K562 (cell line): ENCODE measurements at regions not wholly inside any gene's neighbourhood (a gene's known extent, or its start where the extent isn't known, plus 50 kb on each side); places are given as distances from the start of the nearest gene placed in this dataset.

Experiments used
- ATAC-seq: fragments of 200-7000 bp; cut with Tn5 transposase; 3 replicates; pipeline ENCODE4 v1.9.1; 2020; ENCODE audit warnings: moderate library complexity
- BruUV-seq: library from RNA; stranded (reverse); fragments of 400-500 nt; replicated peaks from 2 replicates; lab custom pipeline; 2021; lab: Mats Ljungman, UMichigan
- CTCF ChIA-PET: fragments of 300-600 bp; formaldehyde crosslinking; extraction: SDS; loops from one replicate; lab custom pipeline; 2021; ENCODE audit warnings: low intra/inter-chr PET ratio; lab: Yijun Ruan, JAX
- POLR2A ChIA-PET: fragments of 300-600, 350-650 bp; sonication (Branson Sonifier 250); formaldehyde crosslinking; extraction: SDS; loops from one replicate; lab custom pipeline; 2021; ENCODE audit warnings: antibody characterized with exemption, inconsistent platforms; lab: Yijun Ruan, JAX
- DNase-seq, 4 experiments: peaks; one replicate each; pipeline versions ENCODE4 v3.0.0 to v3.0.0-alpha.2; 2011 to 2018; ENCODE audit warnings: low spot score in 3 of 4, mixed read lengths in 3 of 4; ENCODE audit errors: extremely low read depth in 1 of 4
- FAIRE-seq: peaks from 2 replicates; lab custom pipeline; 2011; peaks lifted over from hg19 to GRCh38; lab: Jason Lieb, UNC
- H2AFZ ChIP-seq: 2 replicates; pipeline ENCODE4 v1.6.0; 2011; ENCODE audit warnings: low read depth, low read length, control low read depth, inconsistent platforms
- H3K27ac ChIP-seq: fragments of 200-600 bp; 3 replicates; pipeline ENCODE4 v1.8.0; 2011; ENCODE audit warnings: low read depth, mild to moderate bottlenecking, control low read depth, inconsistent platforms, low read length, moderate library complexity, mixed read lengths; ENCODE audit errors: extremely low read depth
- H3K27me3 ChIP-seq, 2 experiments: fragments of 300-600 bp in 1 of 2; 2 replicates in 1 of 2; 3 replicates in 1 of 2; pipeline versions ENCODE4 v1.6.0 to v1.8.0; 2011; ENCODE audit warnings: inconsistent platforms in 2 of 2, low read length in 2 of 2, mild to moderate bottlenecking in 1 of 2, mixed read lengths in 1 of 2, moderate library complexity in 1 of 2; ENCODE audit not compliant: control insufficient read depth in 2 of 2, insufficient read depth in 2 of 2
- H3K36me3 ChIP-seq: fragments of 300-600 bp; 3 replicates; pipeline ENCODE4 v1.8.0; 2011; ENCODE audit warnings: mild to moderate bottlenecking, low read length, inconsistent platforms; ENCODE audit not compliant: control insufficient read depth, insufficient read depth
- H3K4me1 ChIP-seq, 2 experiments: fragments of 200-600 bp in 1 of 2; replicated peaks in 1 of 2; 2 replicates in 1 of 2; 3 replicates in 1 of 2; pipeline versions ENCODE4 v1.5.1 to v1.8.0; 2011; ENCODE audit warnings: inconsistent platforms in 2 of 2, low read length in 2 of 2, mild to moderate bottlenecking in 1 of 2, mixed read lengths in 1 of 2, moderate library complexity in 1 of 2; ENCODE audit not compliant: control insufficient read depth in 2 of 2, insufficient read depth in 2 of 2
- H3K4me2 ChIP-seq: 2 replicates; pipeline ENCODE4 v1.6.1; 2011; ENCODE audit warnings: low read length, control low read depth, inconsistent platforms, mixed read lengths; ENCODE audit not compliant: insufficient read depth
- H3K4me3 ChIP-seq: fragments of 200-600 bp; sonication (generic), shearing (Covaris generic); 2 replicates; pipeline ENCODE4 v1.5.1; 2016; ENCODE audit warnings: control low read depth, inconsistent platforms
- H3K79me2 ChIP-seq: fragments of 200-600 bp; 3 replicates; pipeline ENCODE4 v1.8.0; 2011; ENCODE audit warnings: low read length, inconsistent platforms; ENCODE audit not compliant: control insufficient read depth, insufficient read depth
- H3K9ac ChIP-seq, 2 experiments: 2 replicates each; pipeline versions ENCODE4 v1.6.0 to v1.6.1; 2011; ENCODE audit warnings: low read depth in 2 of 2, low read length in 2 of 2, control low read depth in 1 of 2, inconsistent platforms in 1 of 2, mild to moderate bottlenecking in 1 of 2, mixed read lengths in 1 of 2; ENCODE audit not compliant: insufficient read depth in 1 of 2
- H3K9me1 ChIP-seq: one replicate; pipeline ENCODE4 v1.6.0; 2011; ENCODE audit warnings: inconsistent platforms, mild to moderate bottlenecking, low read length, moderate library complexity; ENCODE audit not compliant: control insufficient read depth, insufficient read depth
- H3K9me3 ChIP-seq: replicated peaks from 2 replicates; pipeline ENCODE4 v1.5.1; 2011; ENCODE audit warnings: low read depth, low read length, inconsistent platforms; ENCODE audit not compliant: control insufficient read depth, insufficient read depth
- H4K20me1 ChIP-seq: replicated peaks from 2 replicates; pipeline ENCODE4 v1.6.1; 2011; ENCODE audit warnings: low read length, inconsistent platforms, mixed read lengths; ENCODE audit not compliant: control insufficient read depth, insufficient read depth
- BCOR ChIP-seq: fragments of 450-650 bp; IDR thresholded peaks from 2 replicates; pipeline ENCODE4 v1.6.1; 2016
- CREB5 ChIP-seq: fragments of 250-450 bp; sonication (Bioruptor Pico); IDR thresholded peaks from 2 replicates; pipeline ENCODE4 v1.5.0; 2020; ENCODE audit warnings: mild to moderate bottlenecking
- GABPA ChIP-seq: fragments of 200-800 bp; sonication (Bioruptor generic); conservative IDR thresholded peaks from 2 replicates; pipeline ENCODE4 v1.6.1; 2016; ENCODE audit warnings: low read depth, missing genetic modification characterization, missing compliant biosample characterization
- GTF3C2 ChIP-seq: IDR thresholded peaks from 3 replicates; pipeline ENCODE4 v1.6.1; 2011; ENCODE audit warnings: borderline replicate concordance, mild to moderate bottlenecking, moderate library complexity; ENCODE audit not compliant: insufficient read length; ENCODE audit errors: extremely low read depth
- KLF10 ChIP-seq: fragments of 250-450 bp; sonication (Bioruptor Pico); IDR thresholded peaks from 2 replicates; pipeline ENCODE4 v1.6.1; 2021; ENCODE audit warnings: matching md5 sums
- MNT ChIP-seq, 2 experiments: fragments of 450-650 bp; conservative IDR thresholded peaks; 2 replicates each; pipeline ENCODE4 v1.6.1; 2017; ENCODE audit warnings: mild to moderate bottlenecking in 2 of 2, moderate library complexity in 2 of 2
- PBX2 ChIP-seq, 2 experiments: IDR thresholded peaks in 1 of 2; conservative IDR thresholded peaks in 1 of 2; 2 replicates each; pipeline ENCODE4 v1.6.1; 2016; ENCODE audit warnings: low read depth in 2 of 2, mild to moderate bottlenecking in 1 of 2, missing compliant biosample characterization in 1 of 2, missing genetic modification characterization in 1 of 2, moderate library complexity in 1 of 2
- PML ChIP-seq: IDR thresholded peaks from 2 replicates; pipeline ENCODE4 v1.6.1; 2012; ENCODE audit warnings: low read length, inconsistent platforms
- RHOXF2B ChIP-seq: fragments of 250-450 bp; sonication (Bioruptor Pico); conservative IDR thresholded peaks from 2 replicates; pipeline ENCODE4 v1.5.1; 2021
- SNAPC5 ChIP-seq: fragments of 250-450 bp; sonication (Bioruptor Pico); IDR thresholded peaks from 2 replicates; pipeline ENCODE4 v1.8.0; 2021; ENCODE audit warnings: moderate library complexity, mild to moderate bottlenecking, inconsistent platforms
- SOX6 ChIP-seq: fragments of 450-650 bp; IDR thresholded peaks from 2 replicates; pipeline ENCODE4 v1.6.1; 2014; ENCODE audit warnings: mild to moderate bottlenecking
- SP2 ChIP-seq: IDR thresholded peaks from 2 replicates; pipeline ENCODE4 v1.6.1; 2011; ENCODE audit warnings: mild to moderate bottlenecking, low read depth, low read length, moderate library complexity; ENCODE audit not compliant: poor library complexity, severe bottlenecking; ENCODE audit errors: extremely low read depth
- ZNF232 ChIP-seq: sonication (generic); formaldehyde crosslinking; IDR thresholded peaks from 2 replicates; pipeline ENCODE4 v1.8.0; 2022; ENCODE audit warnings: mild to moderate bottlenecking, missing genetic modification reagents
- ZNF561 ChIP-seq: fragments of 450-650 bp; formaldehyde crosslinking; conservative IDR thresholded peaks from 2 replicates; pipeline ENCODE4 v1.4.0; 2020; ENCODE audit warnings: mild to moderate bottlenecking, moderate library complexity
- ZNF584 ChIP-seq: fragments of 200-800 bp; sonication (Bioruptor generic); IDR thresholded peaks from 2 replicates; pipeline ENCODE4 v1.6.1; 2016; ENCODE audit warnings: low read depth, mild to moderate bottlenecking, missing genetic modification characterization, missing compliant biosample characterization
- WGBS: fragments of 100-300 bp; shearing (Covaris generic); methylation state at CpG from one replicate; pipeline ENCODE4 v1.1.6; 2016; ENCODE audit warnings: low coverage, mixed read lengths; ENCODE audit not compliant: insufficient coverage; ENCODE audit errors: missing lambda C conversion rate; 5-methylcytosine and 5-hydroxymethylcytosine counted together
- in situ Hi-C: fragments of 300-500 bp; cut with MboI; formaldehyde crosslinking; loops from 4 replicates; pipeline ENCODE4 v1.15.0; 2018; ENCODE audit warnings: inconsistent platforms, mixed read lengths
- intact Hi-C: fragments of 100-400 bp; cut with micrococcal nuclease; formaldehyde crosslinking; loops from 2 replicates; pipeline ENCODE4 v1.14.2; 2022

GRCh38 chr6:56729719-56730118, 87.0 kb upstream of the DST start:
- in situ Hi-C loops (no loop called here), intact Hi-C loops (no loop called here)
- no peak overlapping the region for H3K4me3 ChIP-seq
- H3K9me1 ChIP-seq, result no peaks in the 10 kb centered on the region
- no peaks in the 10 kb centered on the region for H3K79me2 ChIP-seq
- ChIA-PET CTCF (no interaction called here), POLR2A (no interaction called here)
- H3K9ac ChIP-seq, result no peak overlapping the region
- FAIRE-seq (no peak), ATAC-seq (no peak), DNase-seq (no peak)
- no peaks in the 10 kb centered on the region for H4K20me1 ChIP-seq
- no peak overlapping the region for H3K4me2 ChIP-seq
- no TSS peak for BruUV-seq
- no peaks in the 10 kb centered on the region for H3K36me3 ChIP-seq
- no peaks in the 10 kb centered on the region for H3K4me1 ChIP-seq
- no peak overlapping the region for H2AFZ ChIP-seq
- WGBS, result 37% methylated on average over 3 of the region's 3 CpGs
- no peaks in the 10 kb centered on the region for H3K9me3 ChIP-seq
- no peaks in the 10 kb centered on the region for H3K27me3 ChIP-seq
- no peak overlapping the region for H3K27ac ChIP-seq
- TF ChIP-seq PBX2 (CRISPR knock-in tag; IDR thresholded peaks at IDR 0.05; ENCODE audit: low read depth) (no peak), PBX2 (tag; conservative IDR thresholded peaks at IDR 0.05; ENCODE audit: low read depth) (no peak), ZNF561 (CRISPR knock-in tag) (no peak), SNAPC5 (CRISPR knock-in tag) (no peak), SOX6 (no peak), BCOR (no peak), GTF3C2 (no peak), MNT (conservative IDR thresholded peaks at IDR 0.05) (no peak), KLF10 (CRISPR knock-in tag) (no peak), PML (no peak), ZNF584 (CRISPR knock-in tag) (no peak), SP2 (no peak), GABPA (tag) (no peak), ZNF232 (CRISPR knock-in tag) (no peak), RHOXF2B (CRISPR knock-in tag) (no peak), CREB5 (no peak)
